Stimulated activated CD4-positive, alpha-beta T cell treated with anti-CD3 and anti-CD28 coated beads, Interleukin-2, amount 100 ng/mL, for 48 hours (primary cell): ENCODE measurements at regions not wholly inside any gene's neighbourhood (a gene's known extent, or its start where the extent isn't known, plus 50 kb on each side); places are given as distances from the start of the nearest gene placed in this dataset.
"Not testable (repeated sequence)": the region's sequence is repeated elsewhere in the genome, so short reads cannot be mapped to it uniquely, and the experiment has no call there.

ENCODE experiments used
- DNase-seq, 2 donors: peaks; one replicate each; pipeline ENCODE4 v3.0.0-alpha.2; 2020

DNA sequence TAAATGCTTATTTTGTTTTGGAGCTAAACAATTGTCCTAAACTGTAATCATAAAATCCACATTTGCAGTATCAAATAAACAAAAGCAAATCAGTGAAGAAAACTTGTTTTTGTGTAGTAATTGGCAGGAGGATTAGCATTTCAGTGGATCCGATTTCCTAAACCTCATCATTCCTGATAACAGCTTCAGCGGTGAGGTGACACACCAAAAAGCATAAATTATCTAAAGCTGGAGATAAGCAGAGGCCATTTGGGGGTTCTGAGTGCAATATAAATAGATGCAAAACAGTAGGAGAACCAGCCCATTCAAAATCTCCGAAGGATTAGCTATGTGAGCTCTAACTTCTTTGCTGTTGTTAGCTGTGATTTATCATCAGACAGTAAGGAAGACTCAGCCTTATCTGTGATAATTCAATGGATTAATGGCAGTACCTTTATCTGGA, 235.8 kb downstream of the EPHA7 start:
- no peak for DNase-seq

DNA sequence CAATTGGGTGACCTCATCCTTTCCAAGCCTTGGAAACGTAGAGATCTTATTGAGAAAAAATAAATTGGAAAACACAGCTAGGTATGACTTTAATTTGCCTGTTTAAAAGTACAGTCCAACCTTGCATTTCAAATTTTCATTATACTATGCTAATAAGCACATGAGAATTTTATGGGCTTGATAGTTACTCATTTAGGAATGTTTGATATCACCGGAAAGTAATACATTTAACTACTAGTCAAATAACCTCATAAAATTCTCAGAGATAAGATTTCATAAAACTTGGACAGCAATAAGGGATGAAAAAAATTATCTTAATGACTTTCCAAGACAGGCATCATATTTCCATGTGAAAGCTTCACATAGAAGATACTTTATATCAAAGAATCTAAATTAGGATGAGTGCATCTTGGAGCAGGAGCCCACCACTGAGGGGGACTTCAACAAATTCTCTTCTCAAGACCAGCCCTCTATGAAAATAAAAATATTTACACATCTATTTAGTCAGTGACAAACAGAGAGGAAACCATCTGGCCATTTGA, 236.3 kb downstream of the EPHA7 start:
- DNase-seq: no peak

DNA sequence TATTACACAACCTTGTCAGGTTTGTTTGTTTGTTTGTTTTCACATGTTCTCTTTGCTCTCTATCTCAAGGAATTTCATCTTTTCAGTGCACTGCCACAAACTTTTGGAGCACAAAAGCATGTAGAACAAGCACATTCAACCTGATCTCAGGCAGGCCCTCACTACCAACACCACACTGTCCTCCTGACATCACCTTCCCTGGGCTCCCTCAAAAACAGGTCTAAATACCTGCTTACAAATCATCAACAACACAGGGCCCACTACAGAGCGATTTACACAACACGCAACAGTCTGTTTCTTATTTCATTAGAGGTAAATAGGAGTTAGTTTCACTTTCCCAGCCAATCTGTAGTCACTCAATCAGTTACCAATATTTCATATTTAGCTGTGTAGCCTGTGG, 241.4 kb downstream of the EPHA7 start:
- DNase-seq: no peak

DNA sequence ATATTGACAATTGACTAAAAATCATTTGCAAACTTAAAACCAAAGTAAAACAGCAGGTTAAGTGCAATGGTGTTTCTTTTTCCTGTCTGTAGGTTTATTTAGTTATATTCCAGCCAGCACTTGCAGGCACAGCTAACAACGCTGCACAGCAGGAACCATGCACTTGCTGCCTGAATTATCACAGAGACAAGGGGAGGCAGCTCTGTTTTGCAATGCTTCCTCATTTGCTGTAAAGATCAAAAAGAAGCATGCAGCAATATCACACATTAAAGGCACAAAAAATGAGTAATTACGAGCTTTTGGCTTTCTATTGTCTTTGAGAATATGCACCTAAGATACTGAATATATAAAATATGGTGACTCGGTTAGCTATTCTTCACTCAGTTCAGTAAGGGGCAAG, 241.9 kb downstream of the EPHA7 start:
- no peak for DNase-seq

DNA sequence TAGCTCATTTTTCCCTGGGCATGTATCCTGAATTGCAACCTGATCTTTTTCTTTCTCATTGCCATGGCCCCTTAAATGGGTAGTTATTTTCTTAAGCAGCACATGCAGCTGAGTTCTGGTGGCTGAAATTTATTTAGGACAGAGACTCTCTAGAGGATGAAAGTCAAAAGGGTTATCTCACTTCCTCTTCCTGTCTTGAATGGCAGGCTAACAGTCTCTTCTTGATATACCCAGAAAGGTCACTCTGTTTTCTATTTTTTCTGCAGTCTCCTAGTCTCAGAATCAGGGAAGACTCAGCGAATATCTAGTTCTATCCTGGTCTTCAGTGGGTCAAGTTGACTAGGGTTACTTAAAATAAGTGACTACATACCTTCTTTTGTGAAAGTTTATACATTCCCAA, 243.3 kb downstream of the EPHA7 start:
- DNase-seq: no peak

DNA sequence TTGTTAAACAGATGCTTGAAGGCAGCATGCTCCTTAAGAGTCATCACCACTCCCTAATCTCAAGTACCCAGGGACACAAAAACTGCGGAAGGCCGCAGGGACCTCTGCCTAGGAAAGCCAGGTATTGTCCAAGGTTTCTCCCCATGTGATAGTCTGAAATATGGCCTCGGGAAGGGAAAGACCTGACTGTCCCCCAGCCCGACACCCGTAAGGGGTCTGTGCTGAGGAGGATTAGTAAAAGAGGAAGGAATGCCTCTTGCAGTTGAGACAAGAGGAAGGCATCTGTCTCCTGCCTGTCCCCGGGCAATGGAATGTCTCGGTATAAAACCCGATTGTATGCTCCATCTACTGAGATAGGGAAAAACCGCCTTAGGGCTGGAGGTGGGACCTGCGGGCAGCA, 245.8 kb downstream of the EPHA7 start:
- not testable (repeated sequence) for DNase-seq

DNA sequence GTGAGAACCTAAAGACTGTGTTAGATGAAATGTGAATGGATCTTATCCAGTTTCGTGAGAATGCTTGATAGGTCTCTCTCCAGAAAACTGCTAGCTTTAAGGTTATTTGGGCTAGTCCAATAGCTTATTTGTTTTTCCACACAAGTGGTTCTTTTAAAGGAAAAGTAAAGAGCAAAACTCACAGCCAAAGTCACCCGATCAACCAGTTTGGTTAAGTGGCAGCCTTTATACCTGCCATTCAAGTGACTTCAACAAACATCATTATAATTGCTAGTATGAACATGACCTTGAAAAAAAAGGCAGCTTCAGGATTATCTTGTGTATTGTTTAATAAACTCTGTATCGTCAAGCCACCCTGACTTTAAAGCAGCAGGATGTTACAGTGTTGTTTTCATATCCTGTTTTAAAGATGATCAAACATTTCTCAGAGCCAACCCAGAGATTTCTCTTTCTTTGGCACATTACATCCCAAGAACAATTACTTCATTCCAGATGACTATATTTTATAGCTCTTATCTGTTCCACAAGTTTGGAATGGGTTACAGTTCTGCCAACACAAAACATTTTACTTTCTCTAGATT, 253.4 kb downstream of the EPHA7 start:
- DNase-seq: no peak

DNA sequence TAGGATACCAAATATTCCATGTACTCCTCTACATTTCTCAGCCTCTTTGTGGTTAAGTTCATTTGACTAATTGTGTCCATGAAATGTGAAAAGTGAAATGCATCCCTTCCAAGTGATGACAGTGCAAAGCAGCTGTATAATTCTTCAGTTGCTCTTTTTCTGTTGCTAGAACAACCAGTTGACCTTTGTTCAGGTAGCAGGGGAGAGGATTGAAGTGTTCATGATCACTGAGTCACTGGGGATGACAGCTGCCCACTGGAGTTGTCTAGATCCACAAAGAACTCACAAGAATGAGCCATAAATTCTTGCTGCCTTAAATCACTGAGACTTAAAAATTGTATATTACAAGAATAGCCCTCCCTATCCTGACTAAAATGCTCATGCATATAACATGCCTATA, 254.6 kb downstream of the EPHA7 start:
- DNase-seq: no peak

DNA sequence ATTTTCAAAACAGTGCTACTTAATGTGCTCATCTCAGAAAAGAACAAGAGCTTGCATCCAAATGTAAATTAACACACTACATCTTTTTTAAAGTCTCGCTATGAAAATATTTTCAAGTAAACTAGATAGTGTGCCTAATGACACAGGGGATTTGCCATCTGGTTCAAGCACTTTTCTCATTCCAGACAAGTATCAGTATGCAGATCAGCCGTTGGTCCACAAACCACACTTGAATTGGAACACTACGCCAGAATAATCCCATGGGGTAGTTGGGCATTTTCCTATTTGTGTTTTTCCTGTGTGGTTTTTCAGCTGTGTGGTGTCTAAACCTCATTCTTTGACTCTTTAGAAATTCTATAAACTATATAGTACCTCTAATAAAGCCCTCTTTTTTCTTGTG, 256.2 kb downstream of the EPHA7 start:
- DNase-seq: no peak

DNA sequence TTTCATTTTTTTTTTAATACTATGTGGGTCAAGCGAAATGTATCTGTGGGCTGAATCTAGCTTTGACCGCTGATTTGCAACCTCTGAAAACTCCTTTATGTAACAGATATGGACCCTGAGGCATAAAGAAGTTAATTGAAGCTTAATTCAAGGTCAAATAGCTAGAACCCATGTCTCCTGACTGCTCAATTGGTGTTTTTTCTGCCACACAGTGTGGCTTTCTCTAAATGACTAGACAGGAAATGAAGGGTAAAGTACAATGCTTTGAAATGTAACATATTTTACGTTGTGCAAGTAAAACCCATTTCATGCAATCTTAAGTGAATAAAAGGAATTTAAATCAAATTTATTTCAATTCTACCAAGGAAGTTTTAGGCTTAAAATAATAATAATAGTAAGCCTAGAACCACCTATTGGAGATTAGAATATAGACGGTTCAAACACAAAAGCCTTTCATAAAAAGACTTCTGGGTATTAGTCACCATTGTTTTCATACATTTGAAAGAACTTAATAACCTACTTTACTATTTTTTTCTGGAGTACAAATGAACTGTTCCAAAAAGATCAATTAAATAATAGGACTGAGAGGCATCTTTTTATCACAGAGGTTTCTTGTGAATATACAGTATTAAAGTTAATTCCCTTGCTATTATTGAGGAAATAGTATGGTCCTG, 279.8 kb downstream of the EPHA7 start:
- no peak for DNase-seq

DNA sequence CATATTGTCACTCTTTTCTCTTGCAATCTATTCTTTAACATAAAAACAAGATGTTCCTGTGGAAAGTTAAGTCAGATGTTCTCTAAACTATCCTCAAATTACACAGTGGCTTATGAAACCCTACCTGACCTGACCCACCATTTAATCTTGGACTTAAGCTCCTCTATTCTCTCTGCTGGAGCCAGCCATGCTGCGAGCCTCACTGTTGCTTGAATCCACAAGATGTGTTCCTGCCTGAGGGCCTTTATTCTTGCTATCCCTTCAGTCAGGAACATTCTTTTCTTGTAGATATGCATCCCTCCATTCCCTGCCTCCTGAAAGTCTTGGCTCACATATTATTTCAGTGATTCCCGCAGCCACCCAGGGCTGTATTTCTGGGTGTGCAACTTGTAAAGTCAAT, 283.2 kb downstream of the EPHA7 start:
- DNase-seq: no peak

DNA sequence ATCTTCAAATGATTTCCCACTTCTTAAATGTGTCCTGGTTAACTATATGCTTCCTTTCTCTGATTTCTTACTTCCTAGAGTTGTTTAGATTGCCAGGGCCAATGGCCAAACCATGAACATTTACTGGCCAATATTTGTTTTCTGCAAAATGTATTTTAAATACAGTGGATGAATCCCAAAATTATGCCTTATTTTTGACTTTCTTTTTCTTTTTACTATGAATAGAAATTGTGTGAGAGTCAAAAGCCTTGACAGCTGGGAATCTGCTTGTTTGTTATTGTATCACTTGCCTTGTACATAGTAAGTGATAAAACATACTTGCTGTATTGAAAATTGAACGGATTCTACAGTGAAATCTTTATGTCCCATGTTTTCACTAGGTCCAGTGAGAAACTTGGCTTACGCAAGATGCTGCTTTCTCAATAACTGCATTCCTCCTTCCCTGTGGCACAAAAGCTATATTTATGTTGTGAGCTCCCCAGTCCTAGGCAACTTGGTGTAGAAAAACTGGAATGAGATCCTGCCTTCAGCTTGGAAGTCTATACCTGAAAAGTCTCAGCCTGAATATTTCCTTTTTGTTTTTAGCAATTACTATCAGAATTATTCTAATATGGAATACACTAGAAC, 295.2 kb downstream of the EPHA7 start:
- no peak for DNase-seq

DNA sequence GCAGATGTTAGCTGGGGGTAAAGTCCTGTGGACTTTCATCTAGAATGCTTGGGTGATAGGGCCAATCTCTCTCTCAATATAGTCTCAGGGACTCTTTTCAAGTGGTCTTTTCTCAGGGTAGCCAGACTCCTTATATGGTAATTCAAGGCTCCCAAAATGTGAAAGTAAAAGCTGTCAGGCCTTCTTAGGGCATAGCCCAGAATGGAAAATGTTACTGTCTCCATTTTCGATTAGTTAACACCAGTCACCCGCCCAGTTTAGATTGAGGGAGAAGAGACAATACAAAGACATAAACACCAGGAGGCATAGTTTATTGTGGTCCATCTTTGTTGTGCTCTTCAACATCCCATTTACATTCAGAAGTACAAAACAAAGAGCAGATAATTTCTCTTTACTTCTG, 295.8 kb downstream of the EPHA7 start:
- no peak for DNase-seq

DNA sequence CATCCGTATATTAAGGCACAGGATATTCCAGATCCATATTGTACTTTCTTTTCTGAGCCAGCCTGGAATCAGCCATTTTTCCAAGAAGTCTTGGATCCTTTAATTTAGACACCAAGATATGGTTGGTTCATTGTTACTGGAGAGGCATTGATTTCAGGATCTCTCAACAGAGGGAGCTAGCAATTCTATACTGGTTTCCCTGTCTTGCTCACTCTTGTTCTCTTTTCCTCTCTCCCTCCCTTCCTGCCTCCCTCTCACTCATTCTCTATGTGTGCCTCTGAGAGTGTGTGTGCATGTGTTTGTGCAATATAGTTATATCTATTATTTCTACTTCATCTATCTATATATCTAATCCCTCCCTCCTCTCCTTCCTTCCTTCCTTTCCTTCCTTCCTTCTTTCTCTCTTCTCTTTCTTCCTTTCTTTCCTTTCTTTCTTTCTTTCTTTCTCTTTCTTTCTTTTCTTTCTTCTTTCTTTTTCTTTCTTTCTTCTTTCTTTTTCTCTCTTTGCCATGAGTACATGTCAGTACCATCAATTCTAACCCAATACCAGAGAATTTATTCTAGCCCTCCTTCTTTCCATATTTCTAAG, 299.1 kb downstream of the EPHA7 start:
- DNase-seq: no peak

DNA sequence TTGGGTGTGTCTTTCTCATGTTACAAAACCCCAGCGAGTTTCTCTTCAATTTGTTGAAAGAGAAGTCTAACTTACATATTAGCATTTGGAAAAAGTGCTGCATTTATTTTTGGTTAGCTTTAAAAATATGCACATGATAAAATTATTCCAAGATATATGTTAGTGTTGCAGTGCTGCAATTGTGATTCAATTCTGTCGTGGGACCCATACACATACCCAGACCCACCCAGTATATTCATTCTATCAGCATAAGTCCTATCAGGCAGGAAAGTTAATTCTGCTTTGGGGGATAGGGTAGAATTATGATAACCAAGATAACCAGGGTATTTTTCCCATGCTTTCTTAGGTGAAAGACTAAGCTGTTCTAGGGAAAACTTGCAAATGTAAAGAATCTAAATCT, 313.5 kb downstream of the EPHA7 start:
- no peak for DNase-seq

DNA sequence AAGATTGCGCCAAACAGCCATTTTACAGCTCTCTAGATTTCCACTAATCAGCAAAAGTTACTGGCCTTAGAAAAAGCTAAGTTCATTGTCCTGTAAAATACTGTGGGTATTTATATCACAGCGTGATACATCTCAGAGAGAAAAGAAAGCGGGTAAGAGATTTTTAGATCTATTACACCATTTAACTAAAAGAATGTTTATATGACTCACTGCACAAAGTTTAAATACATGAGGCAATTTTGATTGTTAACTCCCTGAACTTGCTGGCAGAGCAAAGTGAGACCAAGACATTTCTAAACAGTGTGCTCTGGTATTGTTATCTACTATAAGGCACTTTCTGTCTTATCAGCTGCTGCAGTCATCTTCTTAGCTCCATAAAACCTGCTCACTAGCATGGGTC, 314.3 kb downstream of the EPHA7 start:
- no peak for DNase-seq

DNA sequence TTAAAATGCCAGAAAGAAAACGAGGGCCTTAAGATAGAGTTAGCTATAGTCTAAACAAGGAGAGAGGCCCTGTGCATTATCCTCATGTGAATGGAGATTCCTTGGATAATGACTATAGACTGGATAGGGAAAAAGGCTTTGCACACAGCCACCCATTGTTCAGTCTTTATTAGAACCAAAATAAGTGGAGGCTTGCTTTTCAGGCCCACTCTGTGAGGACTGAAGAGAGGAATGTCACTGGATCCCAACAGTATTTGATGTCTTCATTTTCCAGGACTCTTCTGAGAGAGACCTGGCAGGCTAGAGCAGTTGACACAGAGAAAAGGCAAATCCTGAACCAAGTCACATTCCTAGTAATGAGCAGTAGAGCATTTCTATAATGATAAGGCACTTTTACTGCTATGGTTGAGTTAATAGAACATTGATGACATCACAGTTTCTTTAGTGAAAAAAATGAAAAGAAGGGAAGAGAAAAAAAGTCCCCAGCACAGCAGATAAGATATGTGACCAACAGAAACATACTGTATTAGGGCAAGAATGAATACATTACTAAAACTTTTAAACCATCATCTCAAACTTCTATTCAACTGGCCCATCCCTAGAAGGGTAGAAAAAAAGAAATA, 315.1 kb downstream of the EPHA7 start:
- DNase-seq: no peak

DNA sequence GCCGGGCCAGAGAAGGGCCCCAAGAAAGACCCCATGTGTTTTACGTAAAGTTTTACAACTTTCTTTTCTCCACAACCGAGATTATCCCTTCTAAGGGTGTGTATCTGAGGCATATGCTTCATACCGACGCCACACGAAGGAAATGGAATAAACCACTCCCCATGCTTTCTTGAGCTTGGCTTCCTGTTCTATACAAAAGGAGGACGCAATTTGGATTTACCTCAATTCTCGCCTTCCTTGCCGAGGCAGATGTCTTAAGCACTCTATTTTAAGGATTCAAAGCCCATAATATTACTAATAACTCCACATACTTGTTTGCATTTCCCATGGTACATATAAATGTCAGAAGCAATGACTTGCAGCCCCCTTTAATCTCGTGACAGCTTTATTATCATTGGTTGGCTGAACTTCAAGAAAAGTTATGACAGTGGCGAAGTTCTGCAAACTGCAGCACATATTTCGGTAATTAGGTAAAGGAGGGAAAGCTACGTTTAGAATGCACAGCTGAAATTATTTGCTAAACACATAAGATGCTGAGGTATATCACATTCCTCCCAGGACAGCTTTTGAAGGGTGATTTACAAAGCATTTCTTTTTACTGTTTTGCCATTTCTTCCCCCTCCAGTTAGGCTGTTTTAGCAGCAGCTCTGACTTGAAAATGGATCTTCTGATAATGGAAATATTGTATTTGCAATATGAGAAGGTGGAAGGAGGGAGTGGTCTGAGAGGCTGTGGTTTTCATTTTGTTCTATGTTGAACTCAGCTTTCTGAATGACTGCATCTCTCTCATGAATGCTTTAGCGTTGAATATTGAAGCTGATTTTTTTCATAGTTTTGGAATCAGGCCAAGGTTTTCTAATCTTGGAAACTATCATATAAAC, 330.5 kb downstream of the EPHA7 start:
- DNase-seq: no peak

DNA sequence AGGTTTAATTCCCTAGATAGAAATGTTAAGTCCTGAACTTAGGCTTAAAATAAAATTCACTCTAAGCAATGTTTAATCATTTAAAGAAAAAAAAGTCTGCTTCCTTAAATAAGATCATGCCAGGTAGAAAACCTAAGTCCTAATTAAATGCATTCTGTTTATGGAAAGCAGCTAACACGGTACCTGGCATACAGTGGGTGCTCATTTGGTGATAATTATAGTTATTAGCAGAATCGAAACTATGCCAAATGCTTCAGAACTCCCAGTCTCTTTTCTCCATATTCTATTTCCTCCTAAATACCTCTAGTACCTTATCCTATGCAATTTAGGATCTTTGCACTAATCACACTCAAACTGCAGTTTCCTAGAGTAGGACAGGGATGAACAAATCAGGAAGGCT, 331.8 kb downstream of the EPHA7 start:
- DNase-seq: no peak

DNA sequence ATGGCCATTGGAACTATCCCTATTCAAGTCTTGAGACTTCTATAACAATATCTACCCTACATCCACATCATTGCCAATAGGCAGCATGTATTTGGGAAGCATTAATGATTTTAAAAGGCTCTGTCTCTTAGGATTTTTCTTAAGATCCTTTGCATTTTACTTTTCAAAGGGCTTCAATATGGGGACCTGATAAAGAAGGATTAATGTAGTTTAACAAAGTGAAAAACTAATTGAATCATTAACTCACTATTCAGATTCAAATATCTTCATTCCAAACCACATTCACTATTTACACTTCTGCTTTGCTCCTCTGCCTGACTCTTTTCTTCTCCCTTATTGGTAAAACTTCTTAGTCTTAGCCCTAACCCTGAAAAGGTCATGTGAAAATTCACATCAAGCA, 333.0 kb downstream of the EPHA7 start:
- DNase-seq: no peak

DNA sequence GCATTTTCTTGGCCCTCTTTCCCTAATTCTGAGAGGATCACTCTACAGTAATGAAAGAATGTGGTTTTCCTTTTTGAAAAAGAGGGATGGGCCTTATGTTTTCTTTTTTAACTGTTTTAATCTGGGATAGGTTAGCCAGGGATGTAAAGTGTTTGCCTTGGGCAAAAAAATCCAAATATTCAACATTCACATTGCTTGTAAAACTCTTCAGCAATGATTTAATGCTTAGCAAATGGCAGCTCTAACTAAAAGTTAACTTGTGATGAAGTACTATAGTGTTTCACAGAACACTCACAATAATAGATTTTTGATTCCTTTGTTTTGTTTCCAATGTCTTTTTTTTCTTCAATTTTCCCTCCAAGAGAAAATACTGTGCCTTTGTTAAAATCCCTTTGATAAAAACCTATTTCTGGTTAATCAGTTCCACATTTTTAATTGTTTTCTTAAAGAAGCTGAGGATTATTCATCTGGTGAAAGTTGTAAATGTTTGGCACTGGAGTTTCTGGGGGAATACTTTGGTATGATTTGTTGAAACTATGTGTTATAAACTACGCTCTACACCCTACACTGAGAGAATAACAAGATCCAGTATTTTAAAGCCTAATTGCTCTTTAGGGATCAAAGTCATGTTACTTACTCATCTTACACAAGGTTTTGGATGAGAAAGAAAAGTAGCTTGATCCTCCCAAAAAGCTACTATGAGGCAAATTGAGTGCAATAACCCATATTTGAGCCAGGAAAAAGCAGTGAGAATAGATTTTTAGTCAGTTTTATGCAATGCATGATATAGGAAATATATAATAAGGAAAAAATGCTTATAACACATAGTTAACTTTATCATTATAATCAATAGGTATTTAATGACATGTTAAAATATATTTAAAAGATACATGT, 335.8 kb downstream of the EPHA7 start:
- DNase-seq: no peak
